ENCODE measurements at regions not wholly inside any gene's neighbourhood (a gene's known extent, or its start where the extent isn't known, plus 50 kb on each side); places are given as distances from the start of the nearest gene placed in this dataset.
"Not testable (repeated sequence)": the region's sequence is repeated elsewhere in the genome, so short reads cannot be mapped to it uniquely, and the experiment has no call there.

DNA sequence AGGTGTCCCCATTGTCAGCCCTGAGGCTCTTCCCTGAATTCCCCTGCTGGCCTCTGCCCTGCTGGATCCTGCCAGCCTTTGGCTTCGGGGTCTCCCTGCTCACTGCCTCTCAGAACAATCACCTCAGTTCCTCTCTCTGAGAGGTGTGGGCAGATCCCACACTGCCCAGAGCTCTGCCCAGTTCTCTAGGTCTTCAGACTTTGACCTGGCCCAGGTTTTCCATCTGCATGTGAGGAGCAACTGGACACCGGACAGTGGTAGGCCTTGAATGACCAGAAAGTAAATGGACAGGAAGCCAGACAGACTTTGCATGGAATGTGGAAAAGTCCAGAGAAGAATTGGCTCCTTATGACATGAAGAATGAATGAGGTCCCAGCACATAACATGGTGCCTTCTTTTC is 111.8 kb downstream of the FOXD4L6 start:
- not testable (repeated sequence) for DNase-seq

DNA sequence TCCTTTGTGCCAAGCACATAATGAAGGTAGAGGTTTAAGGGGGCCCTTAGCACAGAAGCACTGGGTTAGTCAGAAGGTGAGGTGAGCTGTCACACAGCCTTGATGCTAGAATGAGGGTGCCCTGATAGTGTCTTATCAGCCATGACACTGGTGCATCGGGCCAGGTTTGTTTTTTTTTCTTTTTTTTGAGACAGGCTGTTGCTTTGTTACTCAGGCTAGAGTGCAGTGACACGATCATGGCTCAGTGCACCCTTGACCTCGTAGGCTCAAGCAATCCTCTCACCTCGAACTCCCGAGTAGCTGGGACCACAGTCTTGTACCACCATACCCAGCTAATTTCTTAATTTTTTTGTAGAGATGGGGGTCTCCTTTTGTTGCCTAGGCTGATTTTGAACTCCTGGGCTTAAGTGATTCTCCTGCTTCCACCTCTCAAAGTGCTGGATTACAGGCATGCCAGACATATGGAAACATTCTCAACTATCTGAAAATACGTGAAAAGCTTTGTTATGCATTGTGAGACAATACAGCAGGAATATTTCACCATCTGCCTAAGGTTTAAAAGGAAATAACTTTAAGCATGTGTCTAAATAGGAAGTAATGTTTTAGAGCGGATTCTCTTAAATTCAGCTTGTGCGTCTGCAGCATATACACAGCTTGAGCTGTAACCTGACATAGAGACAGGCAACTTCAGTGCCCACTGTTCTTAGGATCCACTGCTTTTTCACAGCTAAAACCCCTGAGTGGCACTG is 128.4 kb downstream of the FOXD4L6 start:
- DNase-seq = not testable (repeated sequence)

DNA sequence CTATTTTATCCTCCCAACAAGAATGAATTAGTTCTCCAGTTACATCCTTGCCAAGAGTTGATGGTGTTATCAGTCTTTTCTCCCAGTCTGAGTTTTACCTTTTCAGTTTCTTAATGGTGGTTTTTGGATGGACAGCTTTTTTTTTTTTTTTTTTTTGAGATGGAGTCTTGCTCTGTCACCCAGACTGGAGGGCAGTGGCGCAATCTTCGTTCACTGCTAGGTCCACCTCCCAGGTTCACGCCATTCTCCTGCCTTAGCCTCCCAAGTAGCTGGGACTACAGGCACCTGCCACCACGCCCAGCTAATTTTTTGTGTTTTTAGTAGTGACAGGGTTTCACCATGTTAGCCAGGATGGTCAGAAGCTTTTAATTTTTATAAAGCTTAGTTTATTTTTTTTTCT is 133.0 kb downstream of the FOXD4L6 start:
- not testable (repeated sequence) for DNase-seq

DNA sequence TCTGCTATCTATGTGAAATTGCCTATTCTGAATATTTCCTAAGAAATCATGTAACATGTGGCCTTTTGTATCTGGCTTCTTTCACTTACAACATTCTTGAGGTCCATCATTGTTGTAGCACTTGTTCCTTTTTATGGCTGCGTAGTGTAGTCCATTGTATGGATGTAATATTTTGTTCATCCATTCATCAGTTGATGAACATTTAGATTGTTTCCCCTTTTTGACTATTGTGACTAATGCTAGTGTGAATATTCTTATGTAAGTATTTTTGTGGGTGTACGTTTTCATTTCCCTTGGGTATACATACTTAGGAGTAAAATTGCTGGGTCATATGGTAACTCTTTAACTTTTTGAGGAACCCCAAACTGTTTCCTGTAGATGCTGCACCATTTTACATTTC is 134.6 kb downstream of the FOXD4L6 start:
- DNase-seq = not testable (repeated sequence)

GRCh38 chr9:40993375-40993774 is 135.1 kb downstream of the FOXD4L6 start:
- not testable (repeated sequence) for DNase-seq

GRCh38 chr9:40992472-40992821 is 136.0 kb downstream of the FOXD4L6 start:
- not testable (repeated sequence) for DNase-seq

- DNase-seq = peak; percentile 96
Observed at GRCh38 chr9:40991741-40992471, 136.6 kb downstream of the FOXD4L6 start.

GRCh38 chr9:40991100-40991740 is 137.3 kb downstream of the FOXD4L6 start:
- DNase-seq = not testable (repeated sequence)

DNA sequence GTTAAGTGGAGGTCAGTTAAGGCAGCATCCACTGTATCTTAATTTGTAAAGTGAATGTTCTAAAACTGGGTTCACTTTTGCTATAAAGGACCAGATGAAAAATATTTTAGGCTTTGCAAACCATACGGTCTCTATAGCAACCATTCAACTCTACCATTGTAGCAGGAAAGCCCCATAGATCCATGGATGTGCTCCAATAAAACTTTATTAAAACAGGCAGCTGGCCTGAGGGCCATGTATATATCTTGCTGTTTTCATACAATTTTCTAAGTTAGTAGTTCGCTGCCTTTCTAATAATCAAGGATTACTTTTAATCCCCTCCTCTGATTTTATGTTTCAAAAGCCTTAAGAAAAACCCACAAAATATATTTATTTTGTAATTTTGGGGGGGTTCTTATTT is 142.1 kb downstream of the FOXD4L6 start:
- DNase-seq = not testable (repeated sequence)

DNA sequence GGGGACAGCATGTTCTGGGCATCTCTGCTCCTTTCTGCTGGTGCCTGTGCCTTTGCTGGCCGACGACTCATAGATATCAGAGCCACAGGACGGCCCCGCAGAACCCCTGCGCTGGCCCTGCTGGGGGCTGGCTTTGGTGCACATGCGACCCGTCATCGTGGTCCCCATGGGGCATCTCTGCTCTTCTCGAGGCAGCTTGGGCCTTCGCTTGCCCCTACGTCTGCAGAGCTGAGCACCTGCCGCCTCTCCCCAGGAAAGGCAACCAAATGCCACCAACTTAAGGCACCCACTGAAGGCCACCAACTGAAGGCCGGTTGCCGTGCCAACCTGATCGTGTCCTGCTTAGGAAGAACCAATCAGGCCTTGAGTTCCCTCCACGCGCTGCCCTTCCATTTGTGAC is 153.1 kb downstream of the FOXD4L6 start:
- not testable (repeated sequence) for DNase-seq

DNA sequence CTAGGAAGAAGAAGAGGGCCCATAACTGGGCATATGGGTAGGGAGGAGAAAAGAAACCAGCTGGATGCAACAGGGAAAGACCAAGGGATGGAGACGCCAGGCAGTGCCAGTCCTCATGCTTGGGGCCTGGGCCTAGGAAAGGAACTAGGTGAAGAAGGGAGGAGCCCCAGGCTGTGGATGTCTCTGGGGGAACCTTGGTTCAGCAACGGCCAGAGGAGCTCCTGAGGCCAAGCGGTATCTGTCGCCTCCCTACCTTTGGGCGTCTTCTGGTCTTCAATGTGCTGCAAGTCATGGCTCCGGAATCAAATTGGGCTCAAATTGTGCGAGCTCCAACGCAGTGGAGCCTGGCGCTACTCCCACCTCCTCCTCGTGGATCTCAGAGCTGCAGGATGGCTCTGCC is 153.6 kb downstream of the FOXD4L6 start:
- not testable (repeated sequence) for DNase-seq

- not testable (repeated sequence) for DNase-seq
Observed at GRCh38 chr9:40971773-40972172, 156.7 kb downstream of the FOXD4L6 start.

- not testable (repeated sequence) for DNase-seq
Observed at GRCh38 chr9:40970340-40970739, 158.1 kb downstream of the FOXD4L6 start.

DNA sequence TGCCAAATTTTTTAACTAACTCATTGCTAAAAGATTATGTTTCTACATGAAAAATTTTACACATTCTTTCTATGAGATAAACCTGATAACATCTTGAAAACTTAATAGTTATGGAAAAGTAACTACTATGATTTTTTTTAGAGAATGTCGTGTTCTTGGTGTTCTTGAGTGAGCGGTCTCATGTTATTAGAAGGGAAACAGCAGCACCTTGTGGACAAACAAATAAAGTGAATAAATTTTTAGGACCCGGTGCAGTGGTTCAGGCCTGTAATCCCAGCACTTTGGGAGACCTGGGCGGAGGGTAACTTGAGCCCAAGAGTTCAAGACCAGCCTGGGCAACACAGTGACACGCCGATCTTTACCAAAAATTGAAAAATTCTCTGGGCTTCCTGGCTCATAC is 166.0 kb downstream of the FOXD4L6 start:
- not testable (repeated sequence) for DNase-seq

- not testable (repeated sequence) for DNase-seq
Observed at GRCh38 chr9:40951876-40952494, 176.5 kb downstream of the FOXD4L6 start.

- not testable (repeated sequence) for DNase-seq
Observed at GRCh38 chr9:40946228-40946627, 182.3 kb downstream of the FOXD4L6 start.

GRCh38 chr9:40942730-40943129 is 185.8 kb downstream of the FOXD4L6 start:
- DNase-seq = not testable (repeated sequence)

DNA sequence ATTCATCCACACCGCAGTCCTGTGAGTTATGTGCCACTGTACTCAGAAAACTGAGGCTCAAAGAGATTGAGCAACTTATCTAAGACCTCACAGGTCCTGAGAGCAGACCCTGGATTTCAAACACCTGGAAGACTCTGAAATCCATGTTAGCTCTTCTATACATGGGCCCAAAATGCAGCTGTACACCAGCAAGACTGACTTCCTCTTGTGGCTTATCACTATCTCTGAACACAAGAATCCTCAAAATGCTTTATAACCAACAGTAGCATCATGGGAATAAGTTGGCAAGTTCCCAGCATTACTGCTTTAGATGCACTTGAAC is 188.6 kb downstream of the FOXD4L6 start:
- not testable (repeated sequence) for DNase-seq

GRCh38 chr9:40939201-40939887 is 189.1 kb downstream of the FOXD4L6 start:
- DNase-seq = not testable (repeated sequence)

GRCh38 chr9:40935336-40935735 is 193.1 kb downstream of the FOXD4L6 start:
- DNase-seq = no peak

- not testable (repeated sequence) for DNase-seq
Observed at GRCh38 chr9:40934480-40934879, 194.0 kb downstream of the FOXD4L6 start.

DNA sequence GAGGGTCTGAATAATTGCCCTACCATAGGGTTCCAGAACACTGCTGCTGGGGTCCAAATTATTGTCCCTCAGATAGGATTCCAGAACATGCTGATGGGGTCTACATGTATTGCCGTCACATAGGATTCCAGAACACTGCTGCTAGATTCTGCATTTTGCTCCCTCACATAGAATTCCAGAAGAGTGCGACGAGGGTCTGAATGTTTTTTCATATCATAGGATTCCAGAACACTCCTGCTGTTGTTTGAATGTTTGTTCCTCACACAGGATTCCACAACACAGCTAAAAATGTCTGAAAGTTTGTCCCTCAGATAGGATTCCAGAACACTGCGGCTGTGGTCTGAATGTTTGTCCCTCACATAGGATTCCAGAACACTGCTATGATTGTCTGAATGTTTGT is 198.1 kb downstream of the FOXD4L6 start:
- DNase-seq = not testable (repeated sequence)

- not testable (repeated sequence) for DNase-seq
Observed at GRCh38 chr9:40929488-40929845, 199.0 kb downstream of the FOXD4L6 start.
